Hepatocyte (in vitro differentiated cells): ENCODE measurements at regions not wholly inside any gene's neighbourhood (a gene's known extent, or its start where the extent isn't known, plus 50 kb on each side); places are given as distances from the start of the nearest gene placed in this dataset.

Experiments
- DNase-seq: peaks from one replicate; pipeline ENCODE4 v3.0.0-alpha.2; 2016; ENCODE audit warnings: low spot score
- H2AFZ ChIP-seq: fragments of 200-600 bp; sonication (generic); 2 replicates; pipeline ENCODE4 v1.6.0; 2016; ENCODE audit warnings: antibody characterized with exemption, mild to moderate bottlenecking
- H3K27ac ChIP-seq: fragments of 200-600 bp; sonication (generic); 2 replicates; pipeline ENCODE4 v1.5.1; 2016; ENCODE audit warnings: mild to moderate bottlenecking
- H3K27me3 ChIP-seq: fragments of 200-600 bp; sonication (generic); 2 replicates; pipeline ENCODE4 v1.6.1; 2016
- H3K36me3 ChIP-seq: fragments of 200-600 bp; sonication (generic); replicated peaks from 2 replicates; pipeline ENCODE4 v1.5.1; 2016; ENCODE audit warnings: low read depth; ENCODE audit not compliant: insufficient read depth
- H3K4me1 ChIP-seq: fragments of 200-600 bp; sonication (generic); 2 replicates; pipeline ENCODE4 v1.5.1; 2016; ENCODE audit warnings: mild to moderate bottlenecking, moderate library complexity; ENCODE audit not compliant: insufficient read depth
- H3K4me2 ChIP-seq: fragments of 200-600 bp; sonication (generic); 2 replicates; pipeline ENCODE4 v1.6.0; 2016
- H3K4me3 ChIP-seq: fragments of 200-600 bp; sonication (generic); 2 replicates; pipeline ENCODE4 v1.5.1; 2016; ENCODE audit warnings: mild to moderate bottlenecking
- H3K79me2 ChIP-seq: fragments of 200-600 bp; sonication (generic); 2 replicates; pipeline ENCODE4 v1.6.0; 2017; ENCODE audit warnings: mild to moderate bottlenecking
- H3K9me2 ChIP-seq: fragments of 200-600 bp; sonication (generic); replicated peaks from 2 replicates; pipeline ENCODE4 v1.6.0; 2017; ENCODE audit warnings: mild to moderate bottlenecking; ENCODE audit not compliant: insufficient read depth
- H3K9me3 ChIP-seq: fragments of 200-600 bp; sonication (generic); 2 replicates; pipeline ENCODE4 v1.5.1; 2016; ENCODE audit warnings: low read depth, mild to moderate bottlenecking
- H4K20me1 ChIP-seq: fragments of 200-600 bp; sonication (generic); 2 replicates; pipeline ENCODE4 v1.6.0; 2016; ENCODE audit warnings: mild to moderate bottlenecking; ENCODE audit not compliant: insufficient read depth, poor library complexity, severe bottlenecking
- CTCF ChIP-seq: fragments of 200-600 bp; sonication (generic); IDR thresholded peaks from 2 replicates; pipeline ENCODE4 v1.5.1; 2016; ENCODE audit warnings: antibody characterized with exemption, mild to moderate bottlenecking; ENCODE audit not compliant: poor library complexity
- EZH2 ChIP-seq: fragments of 200-600 bp; sonication (generic); IDR thresholded peaks from 2 replicates; pipeline ENCODE4 v1.6.1; 2016; ENCODE audit warnings: antibody characterized with exemption, mild to moderate bottlenecking, borderline replicate concordance
- EZH2phosphoT487 ChIP-seq: fragments of 200-600 bp; sonication (generic); IDR thresholded peaks from one replicate; pipeline ENCODE4 v1.6.1; 2018; ENCODE audit warnings: antibody characterized with exemption, mild to moderate bottlenecking, low read depth, moderate library complexity; ENCODE audit not compliant: unreplicated experiment, severe bottlenecking
- WGBS: methylation state at CpG from one replicate; pipeline ENCODE4 v1.1.6; 2016; ENCODE audit warnings: low lambda C conversion rate; ENCODE audit errors: missing lambda C conversion rate; 5-methylcytosine and 5-hydroxymethylcytosine counted together

- H3K9me3 ChIP-seq, result no peaks in the 10 kb centered on the region
- no peak overlapping the region for H3K4me3 ChIP-seq
- no peaks in the 10 kb centered on the region for H4K20me1 ChIP-seq
- no peak overlapping the region for H3K4me2 ChIP-seq
- DNase-seq, result no peak
- no peaks in the 10 kb centered on the region for H3K36me3 ChIP-seq
- no peaks in the 10 kb centered on the region for H3K79me2 ChIP-seq
- 56% methylated on average over 4 of the region's 4 CpGs for WGBS
- H3K4me1 ChIP-seq, result no peaks in the 10 kb centered on the region
- H3K27ac ChIP-seq, result no peak overlapping the region
- no peaks in the 10 kb centered on the region for H3K27me3 ChIP-seq
- no peaks in the 10 kb centered on the region for H3K9me2 ChIP-seq
- no peak overlapping the region for H2AFZ ChIP-seq
- TF ChIP-seq EZH2phosphoT487 (no peak), CTCF (no peak), EZH2 (no peak)
These were observed 173.3 kb upstream of the GAP43 start for GRCh38 chr3:115450036-115450435.

- no peak overlapping the region for H3K4me2 ChIP-seq
- no peaks in the 10 kb centered on the region for H3K4me1 ChIP-seq
- DNase-seq, result no peak
- no peak overlapping the region for H2AFZ ChIP-seq
- H3K36me3 ChIP-seq, result no peaks in the 10 kb centered on the region
- no peak overlapping the region for H3K27ac ChIP-seq
- no peak overlapping the region for H3K4me3 ChIP-seq
- no peaks in the 10 kb centered on the region for H3K27me3 ChIP-seq
- H4K20me1 ChIP-seq, result no peaks in the 10 kb centered on the region
- 83% methylated on average over 2 of the region's 2 CpGs for WGBS
- H3K79me2 ChIP-seq, result no peaks in the 10 kb centered on the region
- no peaks in the 10 kb centered on the region for H3K9me2 ChIP-seq
- no peaks in the 10 kb centered on the region for H3K9me3 ChIP-seq
- TF ChIP-seq EZH2 (no peak), CTCF (no peak)
These were observed 159.3 kb upstream of the GAP43 start for GRCh38 chr3:115464036-115464435.

GRCh38 chr3:115469649-115470048 is 153.7 kb upstream of the GAP43 start:
- no peak for TF ChIP-seq CTCF
- no peak for TF ChIP-seq EZH2
- TF ChIP-seq EZH2phosphoT487, result no peak
- 64% methylated on average over 3 of the region's 3 CpGs for WGBS
- Histone ChIP-seq H3K4me3 (no peak overlapping the region), H3K4me1 (no peaks in the 10 kb centered on the region), H3K27ac (no peak overlapping the region), H3K9me2 (no peaks in the 10 kb centered on the region), H3K9me3 (no peaks in the 10 kb centered on the region), H3K79me2 (no peaks in the 10 kb centered on the region), H3K36me3 (no peaks in the 10 kb centered on the region), H2AFZ (no peak overlapping the region), H3K4me2 (no peak overlapping the region), H3K27me3 (no peaks in the 10 kb centered on the region), H4K20me1 (no peaks in the 10 kb centered on the region)
- no peak for DNase-seq

- H3K9me2 ChIP-seq, result no peaks in the 10 kb centered on the region
- no peak for TF ChIP-seq EZH2phosphoT487
- TF ChIP-seq CTCF, result no peak
- TF ChIP-seq EZH2, result no peak
These were observed 153.1 kb upstream of the GAP43 start for GRCh38 chr3:115470254-115470653.

More at GRCh38 chr3:115470254-115470653, 153.1 kb upstream of the GAP43 start:
- Histone ChIP-seq H3K4me1 (no peaks in the 10 kb centered on the region), H3K79me2 (no peaks in the 10 kb centered on the region), H3K27me3 (no peaks in the 10 kb centered on the region), H4K20me1 (no peaks in the 10 kb centered on the region), H3K9me3 (no peaks in the 10 kb centered on the region), H3K4me3 (no peak overlapping the region), H3K36me3 (no peaks in the 10 kb centered on the region), H3K4me2 (no peak overlapping the region), H2AFZ (no peak overlapping the region), H3K27ac (no peak overlapping the region)
- 77% methylated on average over 3 of the region's 3 CpGs for WGBS
- DNase-seq, result no peak
